Calu3 (cell line): ENCODE measurements at regions not wholly inside any gene's neighbourhood (a gene's known extent, or its start where the extent isn't known, plus 50 kb on each side); places are given as distances from the start of the nearest gene placed in this dataset.

Experiments used
- BruUV-seq: library from RNA; stranded (reverse); fragments of 400-500 nt; replicated peaks from 2 replicates; lab custom pipeline; 2021; lab: Mats Ljungman, UMichigan
- CTCF ChIA-PET: fragments of 300-600 bp; sonication (Branson Sonifier 250); formaldehyde crosslinking; loops from one replicate; lab custom pipeline; 2022; ENCODE audit warnings: antibody characterized with exemption; lab: Charles Lee
- DNase-seq: peaks from one replicate; pipeline ENCODE4 v3.0.0; 2022
- H3K27ac Mint-ChIP-seq: one replicate; pipeline ENCODE4 v1.8.0; 2022; ENCODE audit warnings: mixed read lengths; ENCODE audit not compliant: unreplicated experiment
- H3K27me3 Mint-ChIP-seq: one replicate; pipeline ENCODE4 v1.8.0; 2022; ENCODE audit warnings: mixed read lengths; ENCODE audit not compliant: unreplicated experiment
- H3K36me3 Mint-ChIP-seq: one replicate; pipeline ENCODE4 v1.8.0; 2022; ENCODE audit warnings: mild to moderate bottlenecking, moderate library complexity, mixed read lengths; ENCODE audit not compliant: insufficient read depth, unreplicated experiment
- H3K4me1 Mint-ChIP-seq: one replicate; pipeline ENCODE4 v1.8.0; 2022; ENCODE audit warnings: mild to moderate bottlenecking, low read depth, mixed read lengths; ENCODE audit not compliant: unreplicated experiment
- H3K4me3 Mint-ChIP-seq: one replicate; pipeline ENCODE4 v1.8.0; 2022; ENCODE audit warnings: mild to moderate bottlenecking, low read depth, moderate library complexity, mixed read lengths; ENCODE audit not compliant: unreplicated experiment
- H3K9me3 Mint-ChIP-seq: one replicate; pipeline ENCODE4 v1.8.0; 2022; ENCODE audit warnings: low read depth, mixed read lengths; ENCODE audit not compliant: unreplicated experiment
- CTCF ChIP-seq: fragments of 200-600 bp; IDR thresholded peaks from one replicate; pipeline ENCODE4 v1.8.0; 2022; ENCODE audit warnings: antibody characterized with exemption; ENCODE audit not compliant: unreplicated experiment
- intact Hi-C: fragments of 100-400 bp; cut with micrococcal nuclease; formaldehyde crosslinking; loops from one replicate; pipeline ENCODE4 v1.10.0; 2022; ENCODE audit not compliant: unreplicated experiment

GRCh38 chrX:43350935-43351334 is 305.2 kb upstream of the MAOA start:
- H3K4me3 Mint-ChIP-seq = no peak overlapping the region
- no peaks in the 10 kb centered on the region for H3K4me1 Mint-ChIP-seq
- H3K27ac Mint-ChIP-seq = no peak overlapping the region
- no TSS peak for BruUV-seq
- DNase-seq = no peak
- peaks cover 13% of the 10 kb centered on the region for H3K27me3 Mint-ChIP-seq
- intact Hi-C loops = no loop called here
- H3K9me3 Mint-ChIP-seq = no peaks in the 10 kb centered on the region
- H3K36me3 Mint-ChIP-seq = no peaks in the 10 kb centered on the region
- CTCF ChIA-PET = no interaction called here
- no peak for TF ChIP-seq CTCF

- CTCF ChIA-PET = no interaction called here
Observed at GRCh38 chrX:43357741-43358140, 298.4 kb upstream of the MAOA start.

GRCh38 chrX:43373032-43373431 is 283.1 kb upstream of the MAOA start:
- no peak for DNase-seq
- intact Hi-C loops = no loop called here
- BruUV-seq = no TSS peak
- Mint-ChIP-seq H3K27me3 (peaks cover 16% of the 10 kb centered on the region), H3K4me1 (no peaks in the 10 kb centered on the region), H3K36me3 (no peaks in the 10 kb centered on the region), H3K4me3 (no peak overlapping the region), H3K9me3 (no peaks in the 10 kb centered on the region), H3K27ac (no peak overlapping the region)
- CTCF ChIA-PET = no interaction called here
- TF ChIP-seq CTCF = no peak

More at GRCh38 chrX:43357741-43358140, 298.4 kb upstream of the MAOA start:
- DNase-seq = no peak
- TF ChIP-seq CTCF = no peak
- H3K36me3 Mint-ChIP-seq = no peaks in the 10 kb centered on the region
- BruUV-seq = no TSS peak
- H3K27me3 Mint-ChIP-seq = no peaks in the 10 kb centered on the region
- no peak overlapping the region for H3K4me3 Mint-ChIP-seq
- intact Hi-C loops = no loop called here
- H3K4me1 Mint-ChIP-seq = no peaks in the 10 kb centered on the region
- no peaks in the 10 kb centered on the region for H3K9me3 Mint-ChIP-seq
- no peak overlapping the region for H3K27ac Mint-ChIP-seq

- H3K27ac Mint-ChIP-seq = no peak overlapping the region
- H3K4me3 Mint-ChIP-seq = no peak overlapping the region
- no TSS peak for BruUV-seq
- H3K9me3 Mint-ChIP-seq = no peaks in the 10 kb centered on the region
- H3K4me1 Mint-ChIP-seq = no peaks in the 10 kb centered on the region
- no peaks in the 10 kb centered on the region for H3K36me3 Mint-ChIP-seq
- CTCF ChIA-PET = no interaction called here
- no peak for TF ChIP-seq CTCF
- intact Hi-C loops = no loop called here
- DNase-seq = no peak
- H3K27me3 Mint-ChIP-seq = peaks cover 16% of the 10 kb centered on the region
Observed at GRCh38 chrX:43375136-43375535, 281.0 kb upstream of the MAOA start.
